Body of pancreas (tissue), 4 donors: ENCODE measurements at regions not wholly inside any gene's neighbourhood (a gene's known extent, or its start where the extent isn't known, plus 50 kb on each side); places are given as distances from the start of the nearest gene placed in this dataset.

Experiments
- POLR2A ChIP-seq, 3 donors: fragments of 450-650 bp; IDR thresholded peaks; one replicate each; pipeline ENCODE4 v1.6.1; 2016; ENCODE audit warnings: antibody characterized with exemption in 3 of 3, mild to moderate bottlenecking in 2 of 3
- TF ChIP-seq, protein P1 (sequence below), 7 experiments: fragments of 450-650 bp in 4 of 7; fragments of 200-600 bp in 3 of 7; sonication (generic) in 3 of 7; IDR thresholded peaks; one replicate each; pipeline ENCODE4 v1.5.1; 2016 to 2019; ENCODE audit warnings: antibody characterized with exemption in 7 of 7

DNA sequence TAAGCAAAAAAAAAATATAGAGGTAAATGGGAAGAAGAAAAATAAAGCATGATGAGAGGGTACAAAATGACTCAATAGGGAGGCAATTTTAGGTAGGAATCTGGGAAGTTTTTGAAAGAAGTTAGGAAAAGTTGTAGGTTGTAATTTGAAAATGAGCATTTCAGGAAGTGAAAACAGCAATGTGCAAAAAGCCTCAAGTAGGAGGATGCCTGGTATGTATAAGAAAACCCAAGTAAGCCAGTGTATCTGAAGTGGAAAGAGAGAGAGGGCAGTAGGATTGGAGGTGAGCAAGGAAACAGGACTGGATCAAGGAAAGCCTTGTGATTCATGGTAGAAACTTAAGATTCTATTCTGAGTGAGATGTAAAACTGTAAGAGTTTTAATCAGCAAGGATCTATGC is 121.6 kb upstream of the SPRY2 start:
- TF ChIP-seq, protein P1, sequence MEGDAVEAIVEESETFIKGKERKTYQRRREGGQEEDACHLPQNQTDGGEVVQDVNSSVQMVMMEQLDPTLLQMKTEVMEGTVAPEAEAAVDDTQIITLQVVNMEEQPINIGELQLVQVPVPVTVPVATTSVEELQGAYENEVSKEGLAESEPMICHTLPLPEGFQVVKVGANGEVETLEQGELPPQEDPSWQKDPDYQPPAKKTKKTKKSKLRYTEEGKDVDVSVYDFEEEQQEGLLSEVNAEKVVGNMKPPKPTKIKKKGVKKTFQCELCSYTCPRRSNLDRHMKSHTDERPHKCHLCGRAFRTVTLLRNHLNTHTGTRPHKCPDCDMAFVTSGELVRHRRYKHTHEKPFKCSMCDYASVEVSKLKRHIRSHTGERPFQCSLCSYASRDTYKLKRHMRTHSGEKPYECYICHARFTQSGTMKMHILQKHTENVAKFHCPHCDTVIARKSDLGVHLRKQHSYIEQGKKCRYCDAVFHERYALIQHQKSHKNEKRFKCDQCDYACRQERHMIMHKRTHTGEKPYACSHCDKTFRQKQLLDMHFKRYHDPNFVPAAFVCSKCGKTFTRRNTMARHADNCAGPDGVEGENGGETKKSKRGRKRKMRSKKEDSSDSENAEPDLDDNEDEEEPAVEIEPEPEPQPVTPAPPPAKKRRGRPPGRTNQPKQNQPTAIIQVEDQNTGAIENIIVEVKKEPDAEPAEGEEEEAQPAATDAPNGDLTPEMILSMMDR (IDR thresholded peaks at IDR 0.05), result no peak
- no peak for TF ChIP-seq POLR2A (IDR thresholded peaks at IDR 0.05)
